H9 (cell line): ENCODE measurements at regions not wholly inside any gene's neighbourhood (a gene's known extent, or its start where the extent isn't known, plus 50 kb on each side); places are given as distances from the start of the nearest gene placed in this dataset.

Experiments used
- DNase-seq: peaks from one replicate; pipeline ENCODE4 v3.0.0-alpha.2; 2017
- H2AFZ ChIP-seq: one replicate; pipeline ENCODE4 v1.6.1; 2013; ENCODE audit warnings: mild to moderate bottlenecking, low read length, control low read depth, moderate library complexity
- H2AK5ac ChIP-seq: 2 replicates; pipeline ENCODE4 v1.6.1; 2013; ENCODE audit warnings: low read length, control low read depth, mixed read lengths; ENCODE audit not compliant: insufficient read length
- H2BK120ac ChIP-seq: one replicate; pipeline ENCODE4 v1.6.1; 2013; ENCODE audit warnings: low read depth, mild to moderate bottlenecking, low read length, control low read depth, inconsistent platforms; ENCODE audit not compliant: poor library complexity, severe bottlenecking
- H2BK12ac ChIP-seq: 2 replicates; pipeline ENCODE4 v1.6.1; 2013; ENCODE audit warnings: low read length, control low read depth, mixed read lengths, low read depth; ENCODE audit not compliant: insufficient read length
- H2BK15ac ChIP-seq: 2 replicates; pipeline ENCODE4 v1.6.1; 2013; ENCODE audit warnings: low read depth, low read length, control low read depth
- H2BK20ac ChIP-seq: one replicate; pipeline ENCODE4 v1.6.1; 2013; ENCODE audit warnings: low read depth, mild to moderate bottlenecking, low read length, control low read depth, inconsistent platforms; ENCODE audit not compliant: poor library complexity, severe bottlenecking
- H2BK5ac ChIP-seq: 2 replicates; pipeline ENCODE4 v1.6.1; 2013; ENCODE audit warnings: low read length, control low read depth, mixed read lengths; ENCODE audit not compliant: insufficient read length
- H3K14ac ChIP-seq: 2 replicates; pipeline ENCODE4 v1.6.1; 2013; ENCODE audit warnings: low read length, control low read depth; ENCODE audit not compliant: insufficient read depth
- H3K18ac ChIP-seq: 2 replicates; pipeline ENCODE4 v1.6.1; 2013; ENCODE audit warnings: low read depth, mild to moderate bottlenecking, mixed read lengths, low read length, control low read depth; ENCODE audit not compliant: insufficient read length
- H3K23ac ChIP-seq: 2 replicates; pipeline ENCODE4 v1.6.1; 2013; ENCODE audit warnings: low read length, control low read depth, mixed read lengths, low read depth; ENCODE audit not compliant: insufficient read length
- H3K23me2 ChIP-seq: 2 replicates; pipeline ENCODE4 v1.6.1; 2013; ENCODE audit warnings: low read depth, mild to moderate bottlenecking, mixed read lengths, low read length, control low read depth; ENCODE audit not compliant: insufficient read length, poor library complexity, severe bottlenecking
- H3K27ac ChIP-seq: 2 replicates; pipeline ENCODE4 v1.5.1; 2013; ENCODE audit warnings: low read length, control low read depth, mixed read lengths, low read depth; ENCODE audit not compliant: insufficient read length
- H3K27me3 ChIP-seq: 2 replicates; pipeline ENCODE4 v1.6.1; 2013; ENCODE audit warnings: low read length, control low read depth, inconsistent platforms; ENCODE audit not compliant: insufficient read depth
- H3K4ac ChIP-seq: 2 replicates; pipeline ENCODE4 v1.6.1; 2013; ENCODE audit warnings: low read depth, mild to moderate bottlenecking, control low read depth, inconsistent platforms, low read length, moderate library complexity
- H3K4me1 ChIP-seq: 2 replicates; pipeline ENCODE4 v1.6.1; 2013; ENCODE audit warnings: low read length, control low read depth, inconsistent platforms; ENCODE audit not compliant: insufficient read depth
- H3K4me2 ChIP-seq: 2 replicates; pipeline ENCODE4 v1.6.1; 2013; ENCODE audit warnings: low read length, control low read depth, mixed read lengths; ENCODE audit not compliant: insufficient read length, insufficient read depth
- H3K56ac ChIP-seq: 2 replicates; pipeline ENCODE4 v1.6.1; 2013; ENCODE audit warnings: low read depth, mild to moderate bottlenecking, mixed read lengths, low read length, control low read depth; ENCODE audit not compliant: insufficient read length
- H3K79me1 ChIP-seq: 2 replicates; pipeline ENCODE4 v1.6.1; 2013; ENCODE audit warnings: low read depth, mild to moderate bottlenecking, moderate library complexity, low read length, control low read depth, inconsistent platforms; ENCODE audit not compliant: insufficient read depth, poor library complexity, severe bottlenecking
- H3K79me2 ChIP-seq: 2 replicates; pipeline ENCODE4 v1.6.1; 2013; ENCODE audit warnings: low read length, control low read depth, inconsistent platforms; ENCODE audit not compliant: insufficient read depth
- H3K9ac ChIP-seq: 2 replicates; pipeline ENCODE4 v1.6.1; 2013; ENCODE audit warnings: low read length, control low read depth, mixed read lengths; ENCODE audit not compliant: insufficient read length; ENCODE audit errors: extremely low read depth
- H3K9me3 ChIP-seq: one replicate; pipeline ENCODE4 v1.6.1; 2013; ENCODE audit warnings: low read depth, low read length, inconsistent platforms; ENCODE audit not compliant: control insufficient read depth
- H3T11ph ChIP-seq: one replicate; pipeline ENCODE4 v1.6.1; 2013; ENCODE audit warnings: mild to moderate bottlenecking, low read length, control low read depth, inconsistent platforms
- H4K20me1 ChIP-seq: one replicate; pipeline ENCODE4 v1.6.1; 2013; ENCODE audit not compliant: control insufficient read depth, insufficient read length, insufficient read depth
- H4K5ac ChIP-seq: 2 replicates; pipeline ENCODE4 v1.6.1; 2013; ENCODE audit warnings: low read depth, mild to moderate bottlenecking, mixed read lengths, low read length, control low read depth; ENCODE audit not compliant: insufficient read length
- H4K8ac ChIP-seq: replicated peaks from 2 replicates; pipeline ENCODE4 v1.6.1; 2013; ENCODE audit warnings: low read length, control low read depth, mixed read lengths, low read depth; ENCODE audit not compliant: insufficient read length
- H4K91ac ChIP-seq: 2 replicates; pipeline ENCODE4 v1.6.1; 2013; ENCODE audit warnings: low read depth, mild to moderate bottlenecking, moderate library complexity, mixed read lengths, low read length, control low read depth; ENCODE audit not compliant: insufficient read length
- H3K27ac Mint-ChIP-seq, 3 experiments: 2 replicates in 2 of 3; 3 replicates in 1 of 3; pipeline ENCODE4 v1.8.0; 2020 to 2021; ENCODE audit warnings: mixed read lengths in 3 of 3, mild to moderate bottlenecking in 1 of 3, moderate library complexity in 1 of 3
- H3K27me3 Mint-ChIP-seq: 2 replicates; pipeline ENCODE4 v1.8.0; 2021; ENCODE audit warnings: low read depth, mild to moderate bottlenecking, moderate library complexity, mixed read lengths
- H3K36me3 Mint-ChIP-seq, 3 experiments: 2 replicates in 2 of 3; 3 replicates in 1 of 3; pipeline ENCODE4 v1.8.0; 2020 to 2021; ENCODE audit warnings: low read depth in 3 of 3, mixed read lengths in 3 of 3; ENCODE audit not compliant: insufficient read depth in 1 of 3
- H3K4me1 Mint-ChIP-seq, 2 experiments: 2 replicates each; pipeline ENCODE4 v1.8.0; 2020; ENCODE audit warnings: mixed read lengths in 2 of 2
- H3K4me3 Mint-ChIP-seq, 2 experiments: 2 replicates in 1 of 2; 3 replicates in 1 of 2; pipeline ENCODE4 v1.8.0; 2020 to 2021; ENCODE audit warnings: mild to moderate bottlenecking in 2 of 2, mixed read lengths in 2 of 2, moderate library complexity in 1 of 2
- H3K9me3 Mint-ChIP-seq, 2 experiments: 2 replicates in 1 of 2; 3 replicates in 1 of 2; pipeline ENCODE4 v1.8.0; 2020; ENCODE audit warnings: mild to moderate bottlenecking in 2 of 2, mixed read lengths in 2 of 2, moderate library complexity in 1 of 2
- WGBS: extraction: QIAGEN DNeasy Blood & Tissue Kit; methylation state at CpG from one replicate; pipeline ENCODE4 v1.1.7; 2013; ENCODE audit warnings: missing lambda C conversion rate, low lambda C conversion rate, mixed read lengths; ENCODE audit not compliant: insufficient read length; ENCODE audit errors: extremely low coverage; 5-methylcytosine and 5-hydroxymethylcytosine counted together
- TF ChIP-seq, protein P1 (sequence below): fragments of 200-600 bp; sonication (generic); conservative IDR thresholded peaks from 3 replicates; pipeline ENCODE4 v1.8.0; 2021; ENCODE audit warnings: antibody characterized with exemption, mild to moderate bottlenecking

DNA sequence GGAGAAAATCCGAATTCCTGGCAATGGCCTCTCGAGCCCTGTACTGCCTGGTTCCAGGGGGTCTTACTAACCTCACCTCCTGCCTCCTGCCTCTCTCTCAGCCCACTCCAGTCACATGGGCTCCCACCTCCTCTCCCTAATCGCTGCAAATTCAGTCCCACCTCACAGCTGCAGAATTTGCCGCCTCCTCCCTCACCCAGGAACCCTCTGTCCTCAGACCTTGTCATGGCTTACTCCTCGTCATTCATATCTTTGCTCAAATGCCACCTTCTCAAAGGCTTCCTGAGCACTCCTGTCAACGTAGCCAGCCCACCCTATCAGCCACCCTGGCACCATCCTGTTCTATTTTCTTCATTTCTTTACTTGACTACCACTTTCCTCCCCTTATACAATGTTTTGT lies 89.0 kb downstream of the SLC2A10 start:
- TF ChIP-seq, protein P1, sequence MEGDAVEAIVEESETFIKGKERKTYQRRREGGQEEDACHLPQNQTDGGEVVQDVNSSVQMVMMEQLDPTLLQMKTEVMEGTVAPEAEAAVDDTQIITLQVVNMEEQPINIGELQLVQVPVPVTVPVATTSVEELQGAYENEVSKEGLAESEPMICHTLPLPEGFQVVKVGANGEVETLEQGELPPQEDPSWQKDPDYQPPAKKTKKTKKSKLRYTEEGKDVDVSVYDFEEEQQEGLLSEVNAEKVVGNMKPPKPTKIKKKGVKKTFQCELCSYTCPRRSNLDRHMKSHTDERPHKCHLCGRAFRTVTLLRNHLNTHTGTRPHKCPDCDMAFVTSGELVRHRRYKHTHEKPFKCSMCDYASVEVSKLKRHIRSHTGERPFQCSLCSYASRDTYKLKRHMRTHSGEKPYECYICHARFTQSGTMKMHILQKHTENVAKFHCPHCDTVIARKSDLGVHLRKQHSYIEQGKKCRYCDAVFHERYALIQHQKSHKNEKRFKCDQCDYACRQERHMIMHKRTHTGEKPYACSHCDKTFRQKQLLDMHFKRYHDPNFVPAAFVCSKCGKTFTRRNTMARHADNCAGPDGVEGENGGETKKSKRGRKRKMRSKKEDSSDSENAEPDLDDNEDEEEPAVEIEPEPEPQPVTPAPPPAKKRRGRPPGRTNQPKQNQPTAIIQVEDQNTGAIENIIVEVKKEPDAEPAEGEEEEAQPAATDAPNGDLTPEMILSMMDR: no peak
- H2AFZ ChIP-seq: no peak overlapping the region
- Mint-ChIP-seq H3K9me3 (no peaks in the 10 kb centered on the region), H3K4me1 (peaks cover 5 to 7% of the 10 kb centered on the region in 2 experiments), H3K4me3 (no peak overlapping the region), H3K36me3 (no peaks in the 10 kb centered on the region), H3K27me3 (peaks cover 3% of the 10 kb centered on the region), H3K27ac (no peak overlapping the region)
- no peak overlapping the region for H4K91ac ChIP-seq
- H3K27ac ChIP-seq: no peak overlapping the region
- H3K4ac ChIP-seq: no peak overlapping the region
- no peak overlapping the region for H3K56ac ChIP-seq
- H2BK5ac ChIP-seq: no peak overlapping the region
- no peaks in the 10 kb centered on the region for H3K23me2 ChIP-seq
- no CpG with 5 or more reads among the region's 6 CpGs for WGBS
- H2BK120ac ChIP-seq: no peak overlapping the region
- no peaks in the 10 kb centered on the region for H4K20me1 ChIP-seq
- H2BK20ac ChIP-seq: no peak overlapping the region
- no peak overlapping the region for H3K14ac ChIP-seq
- no peak overlapping the region for H2BK15ac ChIP-seq
- no peaks in the 10 kb centered on the region for H3K79me1 ChIP-seq
- no peaks in the 10 kb centered on the region for H3K9me3 ChIP-seq
- no peak overlapping the region for H3K4me2 ChIP-seq
- no peaks in the 10 kb centered on the region; the same call in 1 of the 2 replicates for H3K4me1 ChIP-seq
- DNase-seq: no peak
- H3K27me3 ChIP-seq: no peaks in the 10 kb centered on the region
- H4K5ac ChIP-seq: no peak overlapping the region
- H3K23ac ChIP-seq: no peak overlapping the region
- no peak overlapping the region for H3K9ac ChIP-seq
- no peak overlapping the region for H3T11ph ChIP-seq
- no peak overlapping the region for H2AK5ac ChIP-seq
- H4K8ac ChIP-seq: no peak overlapping the region
- no peak overlapping the region for H2BK12ac ChIP-seq
- no peak overlapping the region for H3K18ac ChIP-seq
- no peaks in the 10 kb centered on the region for H3K79me2 ChIP-seq
